ENCODE measurements at regions not wholly inside any gene's neighbourhood (a gene's known extent, or its start where the extent isn't known, plus 50 kb on each side); places are given as distances from the start of the nearest gene placed in this dataset.

GRCh38 chr4:180861651-180862050 lies 1381.6 kb upstream of the TENM3 start:
- DNase-seq (ENCODE audit: extremely low read depth in 1 of 2, low read depth in 1 of 2): no peak

GRCh38 chr4:180866933-180867643 lies 1376.1 kb upstream of the TENM3 start:
- no peak for DNase-seq (ENCODE audit: extremely low read depth in 1 of 2, low read depth in 1 of 2)

- DNase-seq (ENCODE audit: extremely low read depth in 1 of 2, low read depth in 1 of 2): no peak
These were observed 1372.6 kb upstream of the TENM3 start for GRCh38 chr4:180870623-180871022.

- no peak for DNase-seq (ENCODE audit: extremely low read depth in 1 of 2, low read depth in 1 of 2)
These were observed 1344.9 kb upstream of the TENM3 start for GRCh38 chr4:180898305-180898704.

- DNase-seq (ENCODE audit: extremely low read depth in 1 of 2, low read depth in 1 of 2): no peak
These were observed 1342.4 kb upstream of the TENM3 start for GRCh38 chr4:180900781-180901180.

GRCh38 chr4:180909279-180909678 lies 1333.9 kb upstream of the TENM3 start:
- DNase-seq (ENCODE audit: extremely low read depth in 1 of 2, low read depth in 1 of 2): no peak

- no peak for DNase-seq (ENCODE audit: extremely low read depth in 1 of 2, low read depth in 1 of 2)
These were observed 1329.5 kb upstream of the TENM3 start for GRCh38 chr4:180913750-180914149.

GRCh38 chr4:180923486-180923885 lies 1319.7 kb upstream of the TENM3 start:
- DNase-seq (ENCODE audit: extremely low read depth in 1 of 2, low read depth in 1 of 2): no peak

GRCh38 chr4:180925805-180926204 lies 1317.4 kb upstream of the TENM3 start:
- no peak for DNase-seq (ENCODE audit: extremely low read depth in 1 of 2, low read depth in 1 of 2)

GRCh38 chr4:180926277-180926676 lies 1316.9 kb upstream of the TENM3 start:
- no peak for DNase-seq (ENCODE audit: extremely low read depth in 1 of 2, low read depth in 1 of 2)

- no peak for DNase-seq (ENCODE audit: extremely low read depth in 1 of 2, low read depth in 1 of 2)
These were observed 1310.7 kb upstream of the TENM3 start for GRCh38 chr4:180932370-180933001.

- DNase-seq (ENCODE audit: extremely low read depth in 1 of 2, low read depth in 1 of 2): no peak
These were observed 1306.1 kb upstream of the TENM3 start for GRCh38 chr4:180937083-180937482.

GRCh38 chr4:180940680-180941079 lies 1302.5 kb upstream of the TENM3 start:
- no peak for DNase-seq (ENCODE audit: extremely low read depth in 1 of 2, low read depth in 1 of 2)

GRCh38 chr4:180942367-180942916 lies 1300.8 kb upstream of the TENM3 start:
- no peak for DNase-seq (ENCODE audit: extremely low read depth in 1 of 2, low read depth in 1 of 2)

- DNase-seq (ENCODE audit: extremely low read depth in 1 of 2, low read depth in 1 of 2): no peak
These were observed 1297.0 kb upstream of the TENM3 start for GRCh38 chr4:180946188-180946587.

- DNase-seq (ENCODE audit: extremely low read depth in 1 of 2, low read depth in 1 of 2): no peak
These were observed 1295.8 kb upstream of the TENM3 start for GRCh38 chr4:180947425-180947824.

GRCh38 chr4:180949424-180950213 lies 1293.6 kb upstream of the TENM3 start:
- DNase-seq (ENCODE audit: extremely low read depth in 1 of 2, low read depth in 1 of 2): no peak

GRCh38 chr4:180950377-180950776 lies 1292.8 kb upstream of the TENM3 start:
- no peak for DNase-seq (ENCODE audit: extremely low read depth in 1 of 2, low read depth in 1 of 2)

- DNase-seq (ENCODE audit: extremely low read depth in 1 of 2, low read depth in 1 of 2): no peak
These were observed 1291.9 kb upstream of the TENM3 start for GRCh38 chr4:180951312-180951711.

GRCh38 chr4:180953572-180953971 lies 1289.6 kb upstream of the TENM3 start:
- DNase-seq (ENCODE audit: extremely low read depth in 1 of 2, low read depth in 1 of 2): no peak

GRCh38 chr4:180960743-180961401 lies 1282.3 kb upstream of the TENM3 start:
- no peak for DNase-seq (ENCODE audit: extremely low read depth in 1 of 2, low read depth in 1 of 2)
